ENCODE measurements at regions not wholly inside any gene's neighbourhood (a gene's known extent, or its start where the extent isn't known, plus 50 kb on each side); places are given as distances from the start of the nearest gene placed in this dataset.

DNA sequence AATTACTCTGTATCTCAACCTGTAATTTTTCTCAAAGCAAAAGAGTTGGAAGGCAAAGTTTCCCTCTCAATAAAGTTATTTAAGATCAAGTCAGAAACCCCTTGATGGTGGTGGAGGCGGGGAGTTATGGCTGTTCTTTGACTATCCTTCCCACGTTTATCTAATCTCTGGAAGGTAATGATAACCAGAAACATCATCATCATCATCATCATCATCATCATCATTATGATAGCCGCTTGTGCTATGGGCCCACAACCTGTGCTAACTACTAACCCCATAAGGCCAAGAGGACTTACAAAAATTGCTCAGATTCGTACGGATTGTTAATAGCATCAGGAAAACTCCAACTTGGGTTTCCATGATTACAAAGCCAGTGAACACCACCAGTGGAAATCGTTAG is 502.3 kb downstream of the SH2D4B start:
- peaks cover 0 to 4% of the 10 kb centered on the region in 2 donors for H3K9me3 ChIP-seq (ENCODE audit: control insufficient read depth in 2 of 2, low read length in 2 of 2)
- H3K27ac ChIP-seq (ENCODE audit: low read length), result no peak overlapping the region
- no peak overlapping the region for H3K4me3 ChIP-seq (ENCODE audit: low read length in 2 of 2)
- no peaks in the 10 kb centered on the region for H3K36me3 ChIP-seq (ENCODE audit: control insufficient read depth in 2 of 2, insufficient read depth in 2 of 2, low read length in 2 of 2)
- no peaks in the 10 kb centered on the region for H3K27me3 ChIP-seq (ENCODE audit: control insufficient read depth in 1 of 2, insufficient read depth in 2 of 2, low read length in 2 of 2)
- no peaks in the 10 kb centered on the region for H3K4me1 ChIP-seq (ENCODE audit: control insufficient read depth, insufficient read depth, low read length)
- H3K9ac ChIP-seq (ENCODE audit: low read length in 2 of 2), result no peak overlapping the region

DNA sequence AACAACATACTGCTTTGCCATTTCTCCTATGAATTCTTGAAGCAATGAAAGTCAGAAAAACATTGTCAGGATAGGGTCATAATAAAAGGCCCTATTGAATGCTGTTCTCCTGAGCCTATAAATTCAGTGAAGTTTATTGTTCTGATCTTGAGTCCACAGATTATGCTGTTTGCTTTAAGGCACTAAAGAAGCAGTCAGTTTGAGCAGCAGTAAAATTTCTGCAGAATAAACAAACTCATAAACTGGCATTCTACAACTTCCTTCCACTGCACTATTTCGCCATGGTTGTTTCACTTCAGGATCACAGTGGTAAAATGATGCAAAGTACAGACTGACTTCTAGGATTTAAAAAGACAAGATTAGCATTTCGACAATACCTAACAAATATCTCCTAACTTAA is 503.2 kb downstream of the SH2D4B start:
- no peaks in the 10 kb centered on the region for H3K36me3 ChIP-seq (ENCODE audit: control insufficient read depth in 2 of 2, insufficient read depth in 2 of 2, low read length in 2 of 2)
- no peaks in the 10 kb centered on the region for H3K9me3 ChIP-seq (ENCODE audit: control insufficient read depth in 2 of 2, low read length in 2 of 2)
- no peak overlapping the region for H3K9ac ChIP-seq (ENCODE audit: low read length in 2 of 2)
- no peak overlapping the region for H3K27ac ChIP-seq (ENCODE audit: low read length)
- no peaks in the 10 kb centered on the region for H3K27me3 ChIP-seq (ENCODE audit: control insufficient read depth in 1 of 2, insufficient read depth in 2 of 2, low read length in 2 of 2)
- H3K4me1 ChIP-seq (ENCODE audit: control insufficient read depth, insufficient read depth, low read length), result no peaks in the 10 kb centered on the region
- no peak overlapping the region for H3K4me3 ChIP-seq (ENCODE audit: low read length in 2 of 2)

DNA sequence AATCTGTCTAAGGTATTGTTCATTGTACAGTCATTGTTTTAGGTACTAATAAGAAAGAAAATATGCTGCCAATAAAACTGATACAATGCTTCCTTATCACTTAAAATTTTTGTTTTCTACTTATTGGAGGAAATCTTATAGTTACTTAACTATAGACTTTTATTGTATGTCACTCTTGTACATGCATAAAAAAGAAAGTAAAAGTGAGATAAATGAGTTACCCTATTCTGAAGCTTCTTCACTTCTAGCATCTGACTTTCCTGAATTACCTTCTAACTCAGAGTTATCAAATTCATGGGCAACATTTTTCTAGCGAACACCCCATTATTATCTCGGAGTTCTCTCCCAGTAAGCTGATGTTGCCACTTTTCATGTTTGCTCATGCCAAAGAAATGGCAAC is 504.9 kb downstream of the SH2D4B start:
- Histone ChIP-seq H3K4me3 (ENCODE audit: low read length in 2 of 2) (no peak overlapping the region), H3K36me3 (ENCODE audit: control insufficient read depth in 2 of 2, insufficient read depth in 2 of 2, low read length in 2 of 2) (no peaks in the 10 kb centered on the region), H3K27me3 (ENCODE audit: control insufficient read depth in 1 of 2, insufficient read depth in 2 of 2, low read length in 2 of 2) (no peaks in the 10 kb centered on the region), H3K27ac (ENCODE audit: low read length) (no peak overlapping the region), H3K4me1 (ENCODE audit: control insufficient read depth, insufficient read depth, low read length) (no peaks in the 10 kb centered on the region), H3K9me3 (ENCODE audit: control insufficient read depth in 2 of 2, low read length in 2 of 2) (no peaks in the 10 kb centered on the region), H3K9ac (ENCODE audit: low read length in 2 of 2) (no peak overlapping the region)

DNA sequence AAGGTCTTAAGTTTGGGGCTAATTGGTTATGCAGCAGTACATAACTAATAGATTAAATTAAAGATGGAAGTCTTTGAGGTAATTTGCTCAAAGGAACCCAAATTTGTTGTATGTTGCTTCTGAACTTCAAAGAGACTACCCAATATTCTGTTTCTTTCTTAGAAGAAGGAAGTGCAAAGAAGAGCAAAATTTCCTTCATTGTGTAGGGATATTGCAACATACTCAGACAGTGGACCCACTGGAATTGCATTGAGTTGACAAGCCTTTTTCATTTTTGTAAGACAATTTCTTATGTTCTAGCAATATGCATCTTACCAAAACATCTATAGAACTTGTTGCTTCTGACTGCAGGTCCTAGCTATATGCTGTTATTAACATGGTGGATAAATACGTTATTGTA is 527.8 kb downstream of the SH2D4B start:
- Histone ChIP-seq H3K9ac (ENCODE audit: low read length in 2 of 2) (no peak overlapping the region), H3K36me3 (ENCODE audit: control insufficient read depth in 2 of 2, insufficient read depth in 2 of 2, low read length in 2 of 2) (no peaks in the 10 kb centered on the region), H3K27ac (ENCODE audit: low read length) (no peak overlapping the region), H3K4me3 (ENCODE audit: low read length in 2 of 2) (no peak overlapping the region), H3K9me3 (ENCODE audit: control insufficient read depth in 2 of 2, low read length in 2 of 2) (no peaks in the 10 kb centered on the region), H3K27me3 (ENCODE audit: control insufficient read depth in 1 of 2, insufficient read depth in 2 of 2, low read length in 2 of 2) (no peaks in the 10 kb centered on the region), H3K4me1 (ENCODE audit: control insufficient read depth, insufficient read depth, low read length) (no peaks in the 10 kb centered on the region)

DNA sequence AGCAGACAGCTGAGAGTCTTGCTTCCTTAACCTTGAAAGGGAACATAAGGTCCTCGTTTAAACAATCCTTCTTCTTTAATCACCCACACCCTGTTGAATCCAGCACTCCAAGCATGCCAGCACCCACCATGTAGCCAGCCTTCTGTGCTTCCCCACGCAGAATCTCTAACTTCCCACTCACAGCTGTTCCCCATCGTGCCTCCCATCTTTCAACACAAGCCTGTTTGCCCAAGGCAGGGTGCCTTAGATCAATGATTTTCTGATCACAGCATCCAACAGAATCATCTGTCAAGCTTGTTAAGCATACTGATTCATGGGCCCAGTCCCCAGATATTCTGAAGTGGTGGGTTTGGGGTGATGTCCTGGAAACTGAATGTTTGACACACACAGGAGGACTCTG is 530.8 kb downstream of the SH2D4B start:
- H3K27ac ChIP-seq (ENCODE audit: low read length), result no peak overlapping the region
- H3K9me3 ChIP-seq (ENCODE audit: control insufficient read depth in 2 of 2, low read length in 2 of 2), result no peaks in the 10 kb centered on the region
- H3K4me3 ChIP-seq (ENCODE audit: low read length in 2 of 2), result no peak overlapping the region
- no peaks in the 10 kb centered on the region for H3K27me3 ChIP-seq (ENCODE audit: control insufficient read depth in 1 of 2, insufficient read depth in 2 of 2, low read length in 2 of 2)
- H3K4me1 ChIP-seq (ENCODE audit: control insufficient read depth, insufficient read depth, low read length), result no peaks in the 10 kb centered on the region
- no peaks in the 10 kb centered on the region for H3K36me3 ChIP-seq (ENCODE audit: control insufficient read depth in 2 of 2, insufficient read depth in 2 of 2, low read length in 2 of 2)
- H3K9ac ChIP-seq (ENCODE audit: low read length in 2 of 2), result no peak overlapping the region

DNA sequence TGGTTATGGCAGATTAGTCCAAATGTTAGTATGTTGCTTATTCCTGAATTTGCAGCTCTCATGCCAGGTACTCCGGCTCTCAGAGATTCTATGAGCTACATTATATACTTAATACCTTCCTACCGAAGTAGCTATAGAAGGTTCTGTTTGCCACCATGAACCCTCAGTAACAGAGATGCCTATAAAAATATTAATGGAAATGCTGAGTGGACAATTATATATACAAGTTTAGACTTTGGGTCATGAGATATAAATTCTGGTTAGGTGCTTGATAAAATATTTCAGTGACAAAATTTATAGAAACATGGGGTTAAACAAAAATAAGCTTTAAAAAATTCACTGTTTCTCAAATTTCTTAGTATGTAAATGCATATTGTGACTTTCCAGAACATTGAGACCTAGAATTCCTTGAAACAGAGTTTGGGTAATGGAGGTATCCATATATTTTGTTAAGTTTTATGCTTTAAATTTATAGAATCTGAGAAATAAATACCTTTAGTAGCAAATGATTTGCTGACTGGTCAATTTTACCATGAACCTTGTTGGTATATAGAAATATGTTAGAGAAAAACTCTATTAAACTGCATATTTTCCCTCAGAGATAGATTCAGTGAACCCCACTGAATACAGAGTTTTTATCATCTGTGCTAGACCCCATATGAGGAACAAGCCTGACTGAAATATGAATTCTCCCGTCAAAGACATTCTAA is 533.5 kb downstream of the SH2D4B start:
- Histone ChIP-seq H3K9ac (ENCODE audit: low read length in 2 of 2) (no peak overlapping the region), H3K36me3 (ENCODE audit: control insufficient read depth in 2 of 2, insufficient read depth in 2 of 2, low read length in 2 of 2) (no peaks in the 10 kb centered on the region), H3K27me3 (ENCODE audit: control insufficient read depth in 1 of 2, insufficient read depth in 2 of 2, low read length in 2 of 2) (no peaks in the 10 kb centered on the region), H3K4me3 (ENCODE audit: low read length in 2 of 2) (no peak overlapping the region), H3K27ac (ENCODE audit: low read length) (no peak overlapping the region), H3K4me1 (ENCODE audit: control insufficient read depth, insufficient read depth, low read length) (no peaks in the 10 kb centered on the region), H3K9me3 (ENCODE audit: control insufficient read depth in 2 of 2, low read length in 2 of 2) (no peaks in the 10 kb centered on the region)

DNA sequence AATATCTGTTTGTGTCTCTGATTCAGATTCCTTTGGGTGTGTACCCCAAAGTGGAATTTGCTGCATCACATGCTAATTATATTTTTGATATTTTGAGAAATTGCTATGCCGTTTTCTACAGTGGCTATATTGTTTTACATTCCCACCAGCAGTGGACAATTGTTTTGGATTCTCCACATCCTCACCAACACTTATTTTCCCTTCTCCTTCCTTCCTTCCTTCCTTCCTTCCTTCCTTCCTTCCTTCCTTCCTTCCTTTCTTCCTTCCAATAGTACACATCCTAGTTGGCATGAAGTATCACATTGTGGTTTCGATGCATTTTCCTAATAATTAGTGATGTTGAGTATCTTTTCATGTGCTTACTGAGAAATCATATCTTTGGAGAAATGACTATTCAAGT is 535.5 kb downstream of the SH2D4B start:
- no peaks in the 10 kb centered on the region for H3K4me1 ChIP-seq (ENCODE audit: control insufficient read depth, insufficient read depth, low read length)
- no peaks in the 10 kb centered on the region for H3K36me3 ChIP-seq (ENCODE audit: control insufficient read depth in 2 of 2, insufficient read depth in 2 of 2, low read length in 2 of 2)
- no peak overlapping the region for H3K27ac ChIP-seq (ENCODE audit: low read length)
- no peak overlapping the region for H3K9ac ChIP-seq (ENCODE audit: low read length in 2 of 2)
- H3K27me3 ChIP-seq (ENCODE audit: control insufficient read depth in 1 of 2, insufficient read depth in 2 of 2, low read length in 2 of 2), result no peaks in the 10 kb centered on the region
- H3K4me3 ChIP-seq (ENCODE audit: low read length in 2 of 2), result no peak overlapping the region
- H3K9me3 ChIP-seq (ENCODE audit: control insufficient read depth in 2 of 2, low read length in 2 of 2), result peaks cover 0 to under 1% of the 10 kb centered on the region in 2 donors

DNA sequence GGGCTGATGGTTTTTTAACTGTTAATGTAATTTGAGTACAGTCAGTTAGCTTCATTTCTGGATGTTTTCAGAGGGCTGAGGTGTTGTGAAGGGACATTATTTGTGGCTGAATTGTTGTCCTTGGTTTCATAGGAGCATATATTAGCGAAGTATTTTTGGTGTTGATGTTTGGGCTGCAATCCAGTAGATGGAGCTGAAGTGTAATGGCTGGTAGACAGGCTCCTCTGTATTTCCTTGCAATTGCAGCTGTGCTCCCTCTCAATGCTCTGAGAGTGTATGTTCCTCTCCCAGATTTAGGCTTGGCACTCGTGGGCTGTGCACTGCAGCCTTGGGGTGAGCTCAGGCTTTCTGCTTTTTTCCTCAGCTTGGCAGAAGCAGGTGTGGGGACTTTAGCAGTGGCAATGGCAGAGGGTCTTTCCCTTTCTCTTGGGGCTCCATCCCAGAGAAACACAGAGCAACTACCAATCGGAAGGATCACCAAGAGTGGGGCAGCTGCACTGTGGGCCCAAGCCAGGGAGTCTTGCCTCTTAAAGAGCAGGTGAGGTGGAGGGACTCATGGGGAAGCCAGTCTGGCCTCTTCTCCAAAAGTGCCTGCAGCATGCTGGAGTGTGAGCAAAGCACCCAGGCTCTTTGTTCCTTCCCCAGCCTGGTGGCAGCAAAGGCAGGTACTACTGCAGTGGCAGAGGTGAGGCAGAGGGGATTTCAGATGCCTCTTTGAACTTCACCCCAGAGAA is 544.4 kb downstream of the SH2D4B start:
- no peak overlapping the region for H3K4me3 ChIP-seq (ENCODE audit: low read length in 2 of 2)
- H3K9me3 ChIP-seq (ENCODE audit: control insufficient read depth in 2 of 2, low read length in 2 of 2), result peaks cover 3 to 7% of the 10 kb centered on the region in 2 donors
- no peak overlapping the region for H3K27ac ChIP-seq (ENCODE audit: low read length)
- H3K27me3 ChIP-seq (ENCODE audit: control insufficient read depth in 1 of 2, insufficient read depth in 2 of 2, low read length in 2 of 2), result no peaks in the 10 kb centered on the region
- H3K4me1 ChIP-seq (ENCODE audit: control insufficient read depth, insufficient read depth, low read length), result no peaks in the 10 kb centered on the region
- H3K36me3 ChIP-seq (ENCODE audit: control insufficient read depth in 2 of 2, insufficient read depth in 2 of 2, low read length in 2 of 2), result no peaks in the 10 kb centered on the region
- no peak overlapping the region for H3K9ac ChIP-seq (ENCODE audit: low read length in 2 of 2)

DNA sequence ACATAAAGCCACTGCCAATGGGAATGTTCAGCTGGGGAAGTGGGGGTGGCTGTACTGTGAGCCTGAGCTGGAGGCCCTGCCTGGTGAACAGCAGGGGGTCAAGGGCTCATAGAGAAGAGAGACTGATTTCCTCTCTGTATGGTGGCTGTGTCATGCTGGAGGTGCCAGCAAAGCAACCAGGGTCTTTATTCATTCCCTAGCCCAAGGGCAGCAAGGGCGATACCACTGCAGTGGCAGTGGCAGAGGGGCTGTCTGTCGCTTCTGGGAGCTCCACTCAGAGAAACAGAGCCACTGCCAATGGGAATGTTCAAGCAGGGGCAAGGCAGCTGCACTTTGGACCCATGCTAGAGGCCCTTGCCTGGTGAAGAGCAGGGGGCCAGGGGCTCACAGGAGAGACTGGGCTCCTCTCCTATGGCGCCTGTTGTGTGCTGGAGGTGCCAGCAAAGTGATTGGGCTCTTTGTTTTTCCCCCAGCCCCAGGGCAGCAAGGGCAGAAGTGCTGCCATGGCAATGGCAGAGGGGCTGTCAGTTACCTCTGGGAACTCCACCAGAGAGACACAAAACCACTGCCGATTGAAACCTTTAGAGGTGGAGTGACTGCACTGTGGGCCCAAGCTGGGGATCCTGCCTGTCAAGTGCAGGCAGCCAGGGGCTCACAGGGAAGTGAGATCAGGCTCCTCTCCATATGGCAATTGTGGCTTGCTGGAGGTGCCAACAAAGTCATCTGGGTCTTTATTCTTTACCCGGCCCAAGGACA is 545.1 kb downstream of the SH2D4B start:
- Histone ChIP-seq H3K36me3 (ENCODE audit: control insufficient read depth in 2 of 2, insufficient read depth in 2 of 2, low read length in 2 of 2) (no peaks in the 10 kb centered on the region), H3K4me3 (ENCODE audit: low read length in 2 of 2) (no peak overlapping the region), H3K27me3 (ENCODE audit: control insufficient read depth in 1 of 2, insufficient read depth in 2 of 2, low read length in 2 of 2) (no peaks in the 10 kb centered on the region), H3K4me1 (ENCODE audit: control insufficient read depth, insufficient read depth, low read length) (no peaks in the 10 kb centered on the region), H3K27ac (ENCODE audit: low read length) (no peak overlapping the region), H3K9ac (ENCODE audit: low read length in 2 of 2) (no peak overlapping the region), H3K9me3 (ENCODE audit: control insufficient read depth in 2 of 2, low read length in 2 of 2) (peaks cover 3 to 7% of the 10 kb centered on the region in 2 donors)

DNA sequence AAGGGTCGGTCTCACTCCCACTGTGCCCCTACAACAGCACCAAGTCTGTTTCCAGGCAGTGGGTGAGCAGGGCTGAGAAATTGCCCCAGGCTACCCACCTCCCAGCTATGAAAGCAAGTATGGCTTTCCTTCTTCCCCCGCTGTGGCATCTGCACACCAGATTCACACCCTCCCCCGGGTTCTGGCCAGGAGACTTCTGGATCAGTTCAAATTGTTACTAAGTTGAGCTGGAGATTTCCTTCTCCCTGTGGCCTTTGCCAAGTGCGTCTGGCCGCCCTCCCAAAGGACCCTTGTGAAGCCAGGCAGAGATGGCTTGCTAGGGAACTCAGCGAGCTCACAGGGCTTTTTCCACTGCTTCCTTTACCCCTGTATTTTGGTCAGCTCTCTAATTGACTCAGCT is 555.4 kb downstream of the SH2D4B start:
- Histone ChIP-seq H3K9me3 (ENCODE audit: control insufficient read depth in 2 of 2, low read length in 2 of 2) (no peaks in the 10 kb centered on the region), H3K4me3 (ENCODE audit: low read length in 2 of 2) (no peak overlapping the region), H3K36me3 (ENCODE audit: control insufficient read depth in 2 of 2, insufficient read depth in 2 of 2, low read length in 2 of 2) (no peaks in the 10 kb centered on the region), H3K27me3 (ENCODE audit: control insufficient read depth in 1 of 2, insufficient read depth in 2 of 2, low read length in 2 of 2) (no peaks in the 10 kb centered on the region), H3K4me1 (ENCODE audit: control insufficient read depth, insufficient read depth, low read length) (no peaks in the 10 kb centered on the region), H3K27ac (ENCODE audit: low read length) (no peak overlapping the region), H3K9ac (ENCODE audit: low read length in 2 of 2) (no peak overlapping the region)

Measured in stomach smooth muscle (tissue), 2 donors.